ENCODE measurements at regions not wholly inside any gene's neighbourhood (a gene's known extent, or its start where the extent isn't known, plus 50 kb on each side); places are given as distances from the start of the nearest gene placed in this dataset.
"Not testable (repeated sequence)": the region's sequence is repeated elsewhere in the genome, so short reads cannot be mapped to it uniquely, and the experiment has no call there.

DNA sequence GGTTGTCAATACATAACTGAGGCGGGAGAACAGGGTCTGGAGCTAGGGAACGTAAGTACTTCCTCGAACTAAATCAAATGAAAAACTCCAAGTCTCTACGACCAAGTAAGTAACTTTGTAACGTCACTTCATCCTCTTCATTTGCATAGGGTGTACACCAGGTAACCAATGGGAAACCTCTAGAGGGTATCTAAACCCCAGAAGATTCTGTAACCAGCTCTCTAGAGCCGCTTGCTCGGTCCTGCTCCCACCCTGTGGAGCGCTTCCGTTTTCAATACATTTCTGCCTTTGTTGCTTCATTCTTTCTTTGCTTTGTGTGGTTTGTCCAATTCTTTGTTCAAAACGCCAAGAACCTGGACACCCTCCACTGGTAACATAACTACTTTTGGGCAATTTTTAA is 133.5 kb upstream of the TMEM170B start:
- Histone ChIP-seq H3K9me3 (no peaks in the 10 kb centered on the region), H3K4me3 (no peak overlapping the region), H3K36me3 (no peaks in the 10 kb centered on the region), H3K4me1 (no peaks in the 10 kb centered on the region), H3K27me3 (no peaks in the 10 kb centered on the region), H3K27ac (no peak overlapping the region)
- TF ChIP-seq, protein P1, sequence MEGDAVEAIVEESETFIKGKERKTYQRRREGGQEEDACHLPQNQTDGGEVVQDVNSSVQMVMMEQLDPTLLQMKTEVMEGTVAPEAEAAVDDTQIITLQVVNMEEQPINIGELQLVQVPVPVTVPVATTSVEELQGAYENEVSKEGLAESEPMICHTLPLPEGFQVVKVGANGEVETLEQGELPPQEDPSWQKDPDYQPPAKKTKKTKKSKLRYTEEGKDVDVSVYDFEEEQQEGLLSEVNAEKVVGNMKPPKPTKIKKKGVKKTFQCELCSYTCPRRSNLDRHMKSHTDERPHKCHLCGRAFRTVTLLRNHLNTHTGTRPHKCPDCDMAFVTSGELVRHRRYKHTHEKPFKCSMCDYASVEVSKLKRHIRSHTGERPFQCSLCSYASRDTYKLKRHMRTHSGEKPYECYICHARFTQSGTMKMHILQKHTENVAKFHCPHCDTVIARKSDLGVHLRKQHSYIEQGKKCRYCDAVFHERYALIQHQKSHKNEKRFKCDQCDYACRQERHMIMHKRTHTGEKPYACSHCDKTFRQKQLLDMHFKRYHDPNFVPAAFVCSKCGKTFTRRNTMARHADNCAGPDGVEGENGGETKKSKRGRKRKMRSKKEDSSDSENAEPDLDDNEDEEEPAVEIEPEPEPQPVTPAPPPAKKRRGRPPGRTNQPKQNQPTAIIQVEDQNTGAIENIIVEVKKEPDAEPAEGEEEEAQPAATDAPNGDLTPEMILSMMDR (IDR thresholded peaks at IDR 0.05) = no peak
- no peak for DNase-seq (ENCODE audit: low spot score)

DNA sequence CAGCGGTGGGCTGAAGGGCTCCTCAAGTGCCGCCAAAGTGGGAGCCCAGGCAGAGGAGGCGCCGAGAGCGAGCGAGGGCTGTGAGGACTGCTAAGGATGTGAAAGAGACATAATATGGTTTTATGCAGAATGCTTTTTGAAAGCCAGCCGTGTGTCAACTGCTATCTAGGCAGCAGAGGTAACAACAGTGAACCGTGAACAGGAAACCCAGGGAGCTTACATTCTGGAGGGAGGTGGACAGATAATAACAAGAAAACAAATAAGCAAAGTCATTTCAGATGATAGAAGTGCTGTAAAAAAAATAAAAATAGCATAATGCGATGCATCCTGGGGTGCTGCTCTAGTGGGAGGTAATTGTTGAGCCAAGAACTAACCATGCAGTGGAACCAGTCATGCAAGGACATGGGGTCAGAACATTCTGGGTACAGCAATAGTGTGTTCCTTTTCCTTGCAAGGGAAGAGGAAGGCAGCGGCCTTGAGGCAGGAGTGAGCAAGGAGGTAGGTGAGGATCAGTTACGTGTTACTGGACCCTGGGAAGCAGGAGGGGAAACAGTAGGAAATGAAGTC is 134.4 kb upstream of the TMEM170B start:
- Histone ChIP-seq H3K27ac (no peak overlapping the region), H3K4me1 (no peaks in the 10 kb centered on the region), H3K4me3 (no peak overlapping the region), H3K9me3 (no peaks in the 10 kb centered on the region), H3K36me3 (no peaks in the 10 kb centered on the region), H3K27me3 (no peaks in the 10 kb centered on the region)
- TF ChIP-seq, protein P1 (IDR thresholded peaks at IDR 0.05) = no peak
- DNase-seq (ENCODE audit: low spot score) = no peak

DNA sequence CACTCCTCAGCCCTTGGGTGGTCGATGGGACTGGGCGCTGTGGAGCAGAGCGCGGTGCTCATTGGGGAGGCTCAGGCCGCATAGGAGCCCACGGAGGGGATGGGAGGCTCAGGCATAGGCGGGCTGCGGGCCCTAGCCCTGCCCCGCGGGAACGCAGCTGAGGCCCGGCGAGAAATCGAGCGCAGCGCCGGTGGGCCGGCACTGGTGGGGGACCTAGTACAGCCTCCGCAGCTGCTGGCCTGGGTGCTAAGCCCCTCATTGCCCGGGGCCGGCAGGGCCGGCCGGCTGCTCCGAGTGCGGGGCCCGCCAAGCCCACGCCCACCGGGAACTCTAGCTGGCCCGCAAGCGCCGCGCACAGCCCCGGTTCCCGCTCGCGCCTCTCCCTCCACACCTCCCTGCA is 135.0 kb upstream of the TMEM170B start:
- not testable (repeated sequence) for H3K36me3 ChIP-seq; H3K9me3 ChIP-seq; H3K4me1 ChIP-seq; H3K27me3 ChIP-seq; H3K27ac ChIP-seq; DNase-seq (ENCODE audit: low spot score); H3K4me3 ChIP-seq

- not testable (repeated sequence) for H3K36me3 ChIP-seq; H3K4me3 ChIP-seq; H3K27me3 ChIP-seq; H3K9me3 ChIP-seq; H3K27ac ChIP-seq; H3K4me1 ChIP-seq; DNase-seq (ENCODE audit: low spot score)
These were observed 135.6 kb upstream of the TMEM170B start for GRCh38 chr6:11401954-11402353.

- TF ChIP-seq, protein P1 (IDR thresholded peaks at IDR 0.05) = no peak
- no peaks in the 10 kb centered on the region for H3K36me3 ChIP-seq
- no peak overlapping the region for H3K27ac ChIP-seq
- no peak for DNase-seq (ENCODE audit: low spot score)
- H3K4me1 ChIP-seq = peaks cover 0 to 4% of the 10 kb centered on the region in 2 donors
- H3K27me3 ChIP-seq = no peaks in the 10 kb centered on the region
- H3K4me3 ChIP-seq = no peak overlapping the region
- H3K9me3 ChIP-seq = no peaks in the 10 kb centered on the region
These were observed 138.9 kb upstream of the TMEM170B start for GRCh38 chr6:11398451-11399326.

- H3K27me3 ChIP-seq = no peaks in the 10 kb centered on the region
- no peak for DNase-seq (ENCODE audit: low spot score)
- H3K36me3 ChIP-seq = no peaks in the 10 kb centered on the region
- H3K9me3 ChIP-seq = no peaks in the 10 kb centered on the region
- peaks cover 0 to 13% of the 10 kb centered on the region in 2 donors for H3K4me1 ChIP-seq
- no peak overlapping the region for H3K27ac ChIP-seq
- TF ChIP-seq, protein P1 (IDR thresholded peaks at IDR 0.05) = no peak
- H3K4me3 ChIP-seq = no peak overlapping the region
These were observed 139.7 kb upstream of the TMEM170B start for GRCh38 chr6:11397622-11398450.

Data from right atrium auricular region (tissue), 2 donors.